Left ventricle myocardium inferior (tissue), 1 donor: ENCODE measurements at regions not wholly inside any gene's neighbourhood (a gene's known extent, or its start where the extent isn't known, plus 50 kb on each side); places are given as distances from the start of the nearest gene placed in this dataset.

Source experiments
- DNase-seq: peaks from one replicate; pipeline ENCODE4 v3.0.0-alpha.2; 2020
- H3K27ac ChIP-seq: fragments of 200-600 bp; replicated peaks from 2 replicates; pipeline ENCODE4 v1.8.0; 2021
- H3K27me3 ChIP-seq: fragments of 200-600 bp; 2 replicates; pipeline ENCODE4 v1.8.0; 2021; ENCODE audit warnings: low read depth
- H3K36me3 ChIP-seq: fragments of 200-600 bp; 2 replicates; pipeline ENCODE4 v1.8.0; 2021
- H3K4me1 ChIP-seq: fragments of 200-600 bp; 2 replicates; pipeline ENCODE4 v1.8.0; 2021
- H3K4me3 ChIP-seq: fragments of 200-600 bp; 2 replicates; pipeline ENCODE4 v1.8.0; 2021; ENCODE audit warnings: mild to moderate bottlenecking, moderate library complexity
- H3K9me3 ChIP-seq: fragments of 200-600 bp; replicated peaks from 2 replicates; pipeline ENCODE4 v1.8.0; 2021
- CTCF ChIP-seq: fragments of 200-600 bp; IDR thresholded peaks from 2 replicates; pipeline ENCODE4 v1.8.0; 2021; ENCODE audit warnings: antibody characterized with exemption, mild to moderate bottlenecking, borderline replicate concordance
- intact Hi-C: fragments of 100-400 bp; cut with micrococcal nuclease; formaldehyde crosslinking; loops from one replicate; pipeline ENCODE4 v1.11.0; 2022
- donor health status: DM: no; HTN: yes; CAD: no; lungs with severe emphysema.

- Histone ChIP-seq H3K4me1 (peaks cover 30% of the 10 kb centered on the region), H3K4me3 (no peak overlapping the region), H3K9me3 (no peaks in the 10 kb centered on the region), H3K36me3 (no peaks in the 10 kb centered on the region), H3K27me3 (no peaks in the 10 kb centered on the region), H3K27ac (no peak overlapping the region)
- intact Hi-C loops, result no loop called here
- no peak for DNase-seq
- TF ChIP-seq CTCF, result no peak
Measured at GRCh38 chr1:184158896-184159681, 107.6 kb downstream of the TSEN15 start.

GRCh38 chr1:184160236-184160635 lies 108.7 kb downstream of the TSEN15 start:
- no peak for DNase-seq
- H3K9me3 ChIP-seq, result no peaks in the 10 kb centered on the region
- H3K27me3 ChIP-seq, result no peaks in the 10 kb centered on the region
- no peak overlapping the region for H3K4me3 ChIP-seq
- intact Hi-C loops, result no loop called here
- no peaks in the 10 kb centered on the region for H3K36me3 ChIP-seq
- no peak for TF ChIP-seq CTCF
- peaks cover 35% of the 10 kb centered on the region for H3K4me1 ChIP-seq
- H3K27ac ChIP-seq, result no peak overlapping the region

- Histone ChIP-seq H3K27ac (peak overlapping the region; percentile 48), H3K9me3 (no peaks in the 10 kb centered on the region), H3K4me3 (no peak overlapping the region), H3K4me1 (peaks cover 35% of the 10 kb centered on the region), H3K27me3 (no peaks in the 10 kb centered on the region), H3K36me3 (no peaks in the 10 kb centered on the region)
- intact Hi-C loops, result no loop called here
- DNase-seq, result no peak
- TF ChIP-seq CTCF, result no peak
Measured at GRCh38 chr1:184161071-184161698, 109.7 kb downstream of the TSEN15 start.

- Histone ChIP-seq H3K9me3 (no peaks in the 10 kb centered on the region), H3K27ac (no peak overlapping the region), H3K36me3 (no peaks in the 10 kb centered on the region), H3K4me3 (no peak overlapping the region), H3K4me1 (peaks cover 39% of the 10 kb centered on the region), H3K27me3 (no peaks in the 10 kb centered on the region)
- peak; percentile 34 for DNase-seq
- intact Hi-C loops, result no loop called here
- no peak for TF ChIP-seq CTCF
Measured at GRCh38 chr1:184162281-184162680, 110.8 kb downstream of the TSEN15 start.

GRCh38 chr1:184163674-184164465 lies 112.3 kb downstream of the TSEN15 start:
- Histone ChIP-seq H3K36me3 (no peaks in the 10 kb centered on the region), H3K4me3 (no peak overlapping the region), H3K27me3 (no peaks in the 10 kb centered on the region), H3K27ac (peak overlapping the region; percentile 28), H3K4me1 (peaks cover 40% of the 10 kb centered on the region), H3K9me3 (no peaks in the 10 kb centered on the region)
- DNase-seq, result no peak
- no peak for TF ChIP-seq CTCF
- intact Hi-C loops, result no loop called here
